C4-2B (cell line): ENCODE measurements at regions not wholly inside any gene's neighbourhood (a gene's known extent, or its start where the extent isn't known, plus 50 kb on each side); places are given as distances from the start of the nearest gene placed in this dataset.

Source experiments
- H3K27ac ChIP-seq: fragments of 450-650 bp; 2 replicates; pipeline ENCODE4 v1.5.1; 2017
- ZFX ChIP-seq: fragments of 450-650 bp; IDR thresholded peaks from 2 replicates; pipeline ENCODE4 v1.6.1; 2017
- TF ChIP-seq, protein P1 (sequence below): fragments of 450-650 bp; conservative IDR thresholded peaks from 2 replicates; pipeline ENCODE4 v1.5.1; 2017; ENCODE audit warnings: mild to moderate bottlenecking

GRCh38 chr1:208533746-208534598 is 289.8 kb upstream of the PLXNA2 start:
- no peak overlapping the region for H3K27ac ChIP-seq
- TF ChIP-seq, protein P1, sequence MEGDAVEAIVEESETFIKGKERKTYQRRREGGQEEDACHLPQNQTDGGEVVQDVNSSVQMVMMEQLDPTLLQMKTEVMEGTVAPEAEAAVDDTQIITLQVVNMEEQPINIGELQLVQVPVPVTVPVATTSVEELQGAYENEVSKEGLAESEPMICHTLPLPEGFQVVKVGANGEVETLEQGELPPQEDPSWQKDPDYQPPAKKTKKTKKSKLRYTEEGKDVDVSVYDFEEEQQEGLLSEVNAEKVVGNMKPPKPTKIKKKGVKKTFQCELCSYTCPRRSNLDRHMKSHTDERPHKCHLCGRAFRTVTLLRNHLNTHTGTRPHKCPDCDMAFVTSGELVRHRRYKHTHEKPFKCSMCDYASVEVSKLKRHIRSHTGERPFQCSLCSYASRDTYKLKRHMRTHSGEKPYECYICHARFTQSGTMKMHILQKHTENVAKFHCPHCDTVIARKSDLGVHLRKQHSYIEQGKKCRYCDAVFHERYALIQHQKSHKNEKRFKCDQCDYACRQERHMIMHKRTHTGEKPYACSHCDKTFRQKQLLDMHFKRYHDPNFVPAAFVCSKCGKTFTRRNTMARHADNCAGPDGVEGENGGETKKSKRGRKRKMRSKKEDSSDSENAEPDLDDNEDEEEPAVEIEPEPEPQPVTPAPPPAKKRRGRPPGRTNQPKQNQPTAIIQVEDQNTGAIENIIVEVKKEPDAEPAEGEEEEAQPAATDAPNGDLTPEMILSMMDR, result no peak
- no peak for TF ChIP-seq ZFX

DNA sequence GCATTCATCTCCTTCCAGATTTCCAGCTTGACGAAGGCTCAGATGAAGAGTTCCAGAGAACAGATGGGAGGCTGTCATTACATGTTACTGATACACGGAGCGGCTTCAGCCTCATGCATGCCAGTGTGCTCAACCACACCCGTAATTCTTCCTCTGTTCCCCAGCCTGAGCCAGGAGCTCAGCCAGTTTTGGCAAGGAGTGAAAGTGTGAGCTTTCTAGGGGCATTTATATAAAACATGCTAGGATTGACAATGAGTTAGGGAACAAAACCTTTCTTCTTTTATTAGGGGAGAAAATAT is 290.4 kb upstream of the PLXNA2 start:
- TF ChIP-seq, protein P1, result no peak
- TF ChIP-seq ZFX, result no peak
- no peak overlapping the region for H3K27ac ChIP-seq

DNA sequence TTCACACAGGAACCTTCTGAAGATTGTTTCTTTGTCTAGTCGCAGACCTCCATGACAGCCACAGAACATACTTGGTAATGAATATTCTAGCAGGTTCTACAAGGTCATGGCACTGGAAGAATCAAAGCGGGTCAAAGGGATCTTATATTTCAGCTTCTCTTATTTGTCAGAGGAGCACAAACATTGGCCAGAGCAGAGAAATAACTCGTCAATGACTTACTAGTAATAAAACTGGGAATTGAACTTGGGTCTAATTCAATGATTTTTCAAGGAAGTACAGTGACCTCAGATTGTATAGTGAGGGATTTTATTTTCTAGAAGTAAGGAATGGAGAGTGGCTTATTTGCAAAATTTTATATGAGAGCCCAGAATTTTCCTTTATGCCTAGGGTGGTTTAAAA is 290.8 kb upstream of the PLXNA2 start:
- no peak for TF ChIP-seq ZFX
- TF ChIP-seq, protein P1, result no peak
- no peak overlapping the region for H3K27ac ChIP-seq

DNA sequence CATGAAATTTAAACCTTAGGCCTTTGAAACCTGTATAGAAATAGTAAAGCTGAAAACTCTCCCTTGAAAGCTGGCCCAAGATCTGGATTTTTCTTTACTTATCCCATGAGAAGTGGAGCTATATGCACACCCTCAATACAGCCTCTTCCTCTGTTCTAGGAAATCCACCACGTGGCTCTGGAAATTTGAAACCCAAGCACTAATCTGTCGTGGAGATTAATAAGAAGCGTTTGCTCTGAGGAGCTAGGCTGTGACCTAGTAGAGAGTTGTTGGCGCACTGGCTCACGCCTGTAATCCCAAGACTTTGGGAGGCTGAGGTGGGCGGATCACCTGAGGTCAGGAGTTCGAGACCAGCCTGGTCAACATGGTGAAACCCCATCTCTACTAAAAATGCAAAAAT is 291.3 kb upstream of the PLXNA2 start:
- no peak for TF ChIP-seq ZFX
- TF ChIP-seq, protein P1, result no peak
- no peak overlapping the region for H3K27ac ChIP-seq

DNA sequence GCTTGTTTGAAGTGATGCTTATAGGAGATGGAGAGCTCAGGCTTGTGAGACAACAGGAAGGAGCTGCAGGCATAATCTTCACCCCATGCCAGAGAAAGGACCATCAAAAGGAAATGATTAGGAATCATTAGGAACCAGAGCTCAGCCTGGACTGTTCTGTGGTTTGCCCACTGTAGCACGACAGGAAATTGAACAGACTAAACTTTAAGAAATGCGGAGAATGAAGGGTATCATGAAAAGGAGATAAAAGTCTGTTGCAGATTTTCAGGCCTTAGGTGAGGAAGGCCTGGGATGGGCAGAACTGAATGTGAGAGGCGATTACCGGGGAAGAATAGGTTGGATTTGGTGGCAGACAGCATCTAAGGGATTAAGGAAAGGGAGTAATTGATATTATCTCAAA is 292.0 kb upstream of the PLXNA2 start:
- TF ChIP-seq, protein P1, result no peak
- no peak for TF ChIP-seq ZFX
- H3K27ac ChIP-seq, result no peak overlapping the region

- no peak overlapping the region for H3K27ac ChIP-seq
- no peak for TF ChIP-seq ZFX
- TF ChIP-seq, protein P1, result no peak
Measured at GRCh38 chr1:208537198-208537597, 293.0 kb upstream of the PLXNA2 start.

- TF ChIP-seq ZFX, result no peak
- TF ChIP-seq, protein P1, result no peak
- H3K27ac ChIP-seq, result no peak overlapping the region
Measured at GRCh38 chr1:208538078-208538477, 293.9 kb upstream of the PLXNA2 start.
